GM12878 (cell line): ENCODE measurements at regions not wholly inside any gene's neighbourhood (a gene's known extent, or its start where the extent isn't known, plus 50 kb on each side); places are given as distances from the start of the nearest gene placed in this dataset.

Experiments used
- ATAC-seq: fragments of 200-7000 bp; cut with Tn5 transposase; 3 replicates; pipeline ENCODE4 v1.9.1; 2020; ENCODE audit warnings: mild to moderate bottlenecking, moderate library complexity
- BruUV-seq: library from RNA; stranded (reverse); fragments of 400-500 nt; replicated peaks from 2 replicates; lab custom pipeline; 2021; lab: Mats Ljungman, UMichigan
- CTCF ChIA-PET: fragments of 300-600 bp; sonication (Branson Sonifier 250); formaldehyde crosslinking; extraction: SDS; loops from one replicate; lab custom pipeline; 2021; ENCODE audit warnings: inconsistent platforms; lab: Yijun Ruan, JAX
- POLR2A ChIA-PET: fragments of 350-600 bp; formaldehyde crosslinking; extraction: SDS; loops from one replicate; lab custom pipeline; 2021; ENCODE audit warnings: inconsistent platforms; lab: Charles Lee
- RAD21 ChIA-PET: fragments of 300-600 bp; sonication (Branson Sonifier 250); formaldehyde crosslinking; loops from one replicate; lab custom pipeline; 2023; ENCODE audit warnings: antibody characterized with exemption; ENCODE audit not compliant: unreplicated experiment; lab: Charles Lee
- SMC1A ChIA-PET: fragments of 300-600 bp; sonication (Branson Sonifier 250); formaldehyde crosslinking; loops from one replicate; lab custom pipeline; 2023; ENCODE audit not compliant: unreplicated experiment, uncharacterized antibody; lab: Charles Lee
- DNase-seq: peaks from one replicate; pipeline ENCODE4 v3.0.0-alpha.2; 2011; ENCODE audit warnings: low read depth, low spot score
- FAIRE-seq: peaks from 3 replicates; lab custom pipeline; 2011; peaks lifted over from hg19 to GRCh38; lab: Jason Lieb, UNC
- H2AFZ ChIP-seq: 2 replicates; pipeline ENCODE4 v1.6.0; 2011; ENCODE audit warnings: low read depth, low read length, control low read depth; ENCODE audit not compliant: control insufficient read depth
- H3K27ac ChIP-seq: 2 replicates; pipeline ENCODE4 v1.5.1; 2011; ENCODE audit warnings: control low read depth; ENCODE audit not compliant: control insufficient read depth, insufficient read depth
- H3K27me3 ChIP-seq, 2 experiments: replicated peaks in 1 of 2; 2 replicates each; pipeline versions ENCODE4 v1.6.0 to v1.6.1; 2011; ENCODE audit warnings: low read length in 1 of 2; ENCODE audit not compliant: control insufficient read depth in 2 of 2, insufficient read depth in 2 of 2
- H3K36me3 ChIP-seq, 2 experiments: 2 replicates each; pipeline ENCODE4 v1.5.1; 2011; ENCODE audit warnings: low read length in 1 of 2; ENCODE audit not compliant: control insufficient read depth in 2 of 2, insufficient read depth in 2 of 2
- H3K4me1 ChIP-seq: 2 replicates; pipeline ENCODE4 v1.6.1; 2011; ENCODE audit warnings: mild to moderate bottlenecking, low read length, moderate library complexity, mixed read lengths; ENCODE audit not compliant: control insufficient read depth, insufficient read depth
- H3K4me2 ChIP-seq: 2 replicates; pipeline ENCODE4 v1.6.0; 2011; ENCODE audit warnings: control low read depth; ENCODE audit not compliant: control insufficient read depth, insufficient read depth
- H3K4me3 ChIP-seq: fragments of 200-600 bp; sonication (generic); 2 replicates; pipeline ENCODE4 v1.5.1; 2016
- H3K79me2 ChIP-seq: 2 replicates; pipeline ENCODE4 v1.6.0; 2011; ENCODE audit warnings: low read length; ENCODE audit not compliant: control insufficient read depth, insufficient read depth
- H3K9ac ChIP-seq: 2 replicates; pipeline ENCODE4 v1.8.0; 2011; ENCODE audit warnings: low read length, control low read depth, mixed read lengths; ENCODE audit not compliant: control insufficient read depth, insufficient read depth
- H3K9me3 ChIP-seq: replicated peaks from 3 replicates; pipeline ENCODE4 v1.5.1; 2011; ENCODE audit warnings: mild to moderate bottlenecking, low read length; ENCODE audit not compliant: control insufficient read depth, insufficient read depth
- H4K20me1 ChIP-seq: 2 replicates; pipeline ENCODE4 v1.6.0; 2011; ENCODE audit not compliant: control insufficient read depth, insufficient read depth
- BCL11A ChIP-seq: IDR thresholded peaks from 2 replicates; pipeline ENCODE4 v1.6.1; 2011; ENCODE audit warnings: low read depth, low read length
- CBX5 ChIP-seq: sonication (generic); IDR thresholded peaks from 2 replicates; pipeline ENCODE4 v1.6.1; 2016; ENCODE audit warnings: low read depth, moderate library complexity, mild to moderate bottlenecking, inconsistent platforms
- EED ChIP-seq: sonication (generic); IDR thresholded peaks from 2 replicates; pipeline ENCODE4 v1.6.1; 2016; ENCODE audit warnings: antibody characterized with exemption, low read depth
- GATAD2B ChIP-seq: fragments of 450-650 bp; conservative IDR thresholded peaks from 2 replicates; pipeline ENCODE4 v1.6.1; 2017; ENCODE audit warnings: low read depth, mild to moderate bottlenecking, moderate library complexity
- HDAC6 ChIP-seq: fragments of 200-600 bp; sonication (generic); IDR thresholded peaks from one replicate; pipeline ENCODE4 v1.8.0; 2017; ENCODE audit warnings: antibody characterized with exemption; ENCODE audit not compliant: unreplicated experiment
- MLLT1 ChIP-seq: fragments of 450-650 bp; IDR thresholded peaks from 2 replicates; pipeline ENCODE4 v1.6.1; 2016; ENCODE audit warnings: mild to moderate bottlenecking
- NRF1 ChIP-seq: conservative IDR thresholded peaks from 2 replicates; pipeline ENCODE4 v1.6.1; 2011; ENCODE audit warnings: mild to moderate bottlenecking, low read depth, low read length, improper control_type of control experiment
- RCOR1 ChIP-seq: conservative IDR thresholded peaks from 2 replicates; pipeline ENCODE4 v1.6.1; 2012; ENCODE audit warnings: low read depth, low read length, improper control_type of control experiment
- SREBF1 ChIP-seq: IDR thresholded peaks from 2 replicates; pipeline ENCODE4 v1.6.1; 2012; ENCODE audit warnings: mild to moderate bottlenecking, low read length
- SRF ChIP-seq, 2 experiments: IDR thresholded peaks; 2 replicates each; pipeline ENCODE4 v1.6.1; 2011; ENCODE audit warnings: low read depth in 2 of 2, low read length in 2 of 2, mild to moderate bottlenecking in 1 of 2, moderate library complexity in 1 of 2
- STAT3 ChIP-seq: IDR thresholded peaks from 2 replicates; pipeline ENCODE4 v1.6.1; 2011; ENCODE audit warnings: low read depth, low read length, improper control_type of control experiment
- ZBED1 ChIP-seq: IDR thresholded peaks from 2 replicates; pipeline ENCODE4 v1.6.1; 2016; ENCODE audit warnings: borderline replicate concordance
- ZNF274 ChIP-seq: IDR thresholded peaks from one replicate; pipeline ENCODE4 v1.8.0; 2011; ENCODE audit not compliant: insufficient read length, insufficient read depth
- WGBS: methylation state at CpG from one replicate; pipeline ENCODE4 v1.1.6; 2016; ENCODE audit warnings: low lambda C conversion rate; ENCODE audit not compliant: insufficient replicate concordance, insufficient coverage; ENCODE audit errors: missing lambda C conversion rate; 5-methylcytosine and 5-hydroxymethylcytosine counted together
- in situ Hi-C: fragments of 300-500 bp; cut with MboI; formaldehyde crosslinking; loops from 9 replicates; pipeline ENCODE4 v1.14.3; 2018; ENCODE audit warnings: mixed read lengths
- intact Hi-C: fragments of 100-400 bp; cut with micrococcal nuclease; formaldehyde crosslinking; loops from one replicate; pipeline ENCODE4 v1.14.2; 2022; ENCODE audit not compliant: unreplicated experiment
- TF ChIP-seq, protein P1 (sequence below): IDR thresholded peaks from 2 replicates; pipeline ENCODE4 v1.6.1; 2011; ENCODE audit warnings: borderline replicate concordance, low read depth, mild to moderate bottlenecking, moderate library complexity, low read length; ENCODE audit not compliant: insufficient read depth, poor library complexity, severe bottlenecking
- TF ChIP-seq, protein P2 (sequence below): fragments of 450-650 bp; IDR thresholded peaks from 2 replicates; pipeline ENCODE4 v1.6.1; 2017; ENCODE audit warnings: low read depth, mild to moderate bottlenecking, moderate library complexity

- H3K9me3 ChIP-seq: no peaks in the 10 kb centered on the region
- no TSS peak for BruUV-seq
- POLR2A ChIA-PET: no interaction called here
- TF ChIP-seq BCL11A: no peak
- no peak for TF ChIP-seq SREBF1
- TF ChIP-seq NRF1: no peak
- no peak for TF ChIP-seq EED
- no peak for TF ChIP-seq ZNF274
- H4K20me1 ChIP-seq: no peaks in the 10 kb centered on the region
- ATAC-seq (no peak), DNase-seq (no peak), FAIRE-seq (no peak)
- RAD21 ChIA-PET: no interaction called here
- WGBS: 18% methylated on average over 3 of the region's 3 CpGs
- no peak overlapping the region for H3K4me2 ChIP-seq
- SMC1A ChIA-PET: no interaction called here
- H3K27me3 ChIP-seq: no peaks in the 10 kb centered on the region
- H3K79me2 ChIP-seq: no peaks in the 10 kb centered on the region
- H3K36me3 ChIP-seq: no peaks in the 10 kb centered on the region; a peak in 1 of 4 replicates
- no peak overlapping the region for H3K9ac ChIP-seq
- intact Hi-C loops (no loop called here), in situ Hi-C loops (no loop called here)
- no peak overlapping the region for H2AFZ ChIP-seq
- H3K27ac ChIP-seq: no peak overlapping the region
- no peak overlapping the region for H3K4me3 ChIP-seq
- no peaks in the 10 kb centered on the region for H3K4me1 ChIP-seq
- CTCF ChIA-PET: no interaction called here
Measured at GRCh38 chr6:84459401-84459800, 232.0 kb upstream of the CEP162 start.

DNA sequence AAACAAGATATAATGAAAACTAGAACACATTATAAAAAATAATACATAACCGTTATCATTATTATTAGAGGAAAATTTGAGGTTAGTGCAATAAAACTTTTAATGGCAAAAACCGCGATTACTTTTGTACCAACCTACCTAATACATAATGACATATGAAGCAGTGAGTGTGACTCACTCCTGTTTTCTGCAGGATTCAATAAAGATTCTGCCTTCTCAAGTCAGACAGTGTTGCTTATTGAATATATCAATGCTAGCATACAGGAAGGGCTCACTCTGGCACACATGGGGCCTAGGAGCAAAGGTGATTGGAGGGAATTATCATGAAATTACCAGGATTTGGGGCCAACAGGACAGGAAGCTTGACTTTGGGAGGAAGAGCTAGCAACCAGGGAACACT, 230.8 kb upstream of the CEP162 start:
- no TSS peak for BruUV-seq
- intact Hi-C loops: no loop called here

More for the DNA sequence above, 230.8 kb upstream of the CEP162 start:
- H3K9ac ChIP-seq: no peak overlapping the region
- H3K4me3 ChIP-seq: no peak overlapping the region
- CTCF ChIA-PET: interaction anchor here (0.9 kb wide), 1 partner anchor 13 kb away, joined by 3 read pairs; no protein-coding TSS in a partner anchor
- H3K9me3 ChIP-seq: no peaks in the 10 kb centered on the region
- no peaks in the 10 kb centered on the region for H3K79me2 ChIP-seq
- no peak for DNase-seq
- no peak for ATAC-seq
- no peak overlapping the region for H3K27ac ChIP-seq
- RAD21 ChIA-PET: no interaction called here
- no peaks in the 10 kb centered on the region for H3K4me1 ChIP-seq
- TF ChIP-seq STAT3 (no peak), SRF (IDR thresholded peaks at IDR 0.05; ENCODE audit: low read depth in 2 of 2, low read length in 2 of 2) (no peak), GATAD2B (no peak), CBX5 (no peak), RCOR1 (no peak), MLLT1 (no peak), HDAC6 (no peak), ZBED1 (no peak)
- TF ChIP-seq, protein P1, sequence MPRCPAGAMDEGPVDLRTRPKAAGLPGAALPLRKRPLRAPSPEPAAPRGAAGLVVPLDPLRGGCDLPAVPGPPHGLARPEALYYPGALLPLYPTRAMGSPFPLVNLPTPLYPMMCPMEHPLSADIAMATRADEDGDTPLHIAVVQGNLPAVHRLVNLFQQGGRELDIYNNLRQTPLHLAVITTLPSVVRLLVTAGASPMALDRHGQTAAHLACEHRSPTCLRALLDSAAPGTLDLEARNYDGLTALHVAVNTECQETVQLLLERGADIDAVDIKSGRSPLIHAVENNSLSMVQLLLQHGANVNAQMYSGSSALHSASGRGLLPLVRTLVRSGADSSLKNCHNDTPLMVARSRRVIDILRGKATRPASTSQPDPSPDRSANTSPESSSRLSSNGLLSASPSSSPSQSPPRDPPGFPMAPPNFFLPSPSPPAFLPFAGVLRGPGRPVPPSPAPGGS: no peak
- TF ChIP-seq, protein P2, sequence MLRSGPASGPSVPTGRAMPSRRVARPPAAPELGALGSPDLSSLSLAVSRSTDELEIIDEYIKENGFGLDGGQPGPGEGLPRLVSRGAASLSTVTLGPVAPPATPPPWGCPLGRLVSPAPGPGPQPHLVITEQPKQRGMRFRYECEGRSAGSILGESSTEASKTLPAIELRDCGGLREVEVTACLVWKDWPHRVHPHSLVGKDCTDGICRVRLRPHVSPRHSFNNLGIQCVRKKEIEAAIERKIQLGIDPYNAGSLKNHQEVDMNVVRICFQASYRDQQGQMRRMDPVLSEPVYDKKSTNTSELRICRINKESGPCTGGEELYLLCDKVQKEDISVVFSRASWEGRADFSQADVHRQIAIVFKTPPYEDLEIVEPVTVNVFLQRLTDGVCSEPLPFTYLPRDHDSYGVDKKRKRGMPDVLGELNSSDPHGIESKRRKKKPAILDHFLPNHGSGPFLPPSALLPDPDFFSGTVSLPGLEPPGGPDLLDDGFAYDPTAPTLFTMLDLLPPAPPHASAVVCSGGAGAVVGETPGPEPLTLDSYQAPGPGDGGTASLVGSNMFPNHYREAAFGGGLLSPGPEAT: no peak
- in situ Hi-C loops: no loop called here
- no peak overlapping the region for H2AFZ ChIP-seq
- H3K4me2 ChIP-seq: no peak overlapping the region
- no peaks in the 10 kb centered on the region; a peak in 1 of 4 replicates for H3K36me3 ChIP-seq
- FAIRE-seq: no peak
- no peaks in the 10 kb centered on the region for H4K20me1 ChIP-seq
- SMC1A ChIA-PET: interaction anchor here (0.6 kb wide), 1 partner anchor 13 kb away, joined by 3 read pairs; no protein-coding TSS in a partner anchor
- no peaks in the 10 kb centered on the region for H3K27me3 ChIP-seq
- WGBS: 57% methylated on average over 3 of the region's 3 CpGs
- POLR2A ChIA-PET: no interaction called here
